Tibial artery (tissue), 4 donors: ENCODE measurements at regions not wholly inside any gene's neighbourhood (a gene's known extent, or its start where the extent isn't known, plus 50 kb on each side); places are given as distances from the start of the nearest gene placed in this dataset.

Experiments used
- DNase-seq, 2 donors: peaks; one replicate each; pipeline ENCODE4 v3.0.0-alpha.2; 2019
- H3K27ac ChIP-seq, 2 donors: fragments of 200-600 bp; sonication (generic) in 1 of 2; 1 replicate in 1 of 2; 2 replicates in 1 of 2; pipeline ENCODE4 v1.5.1; 2018 to 2019; ENCODE audit warnings: mild to moderate bottlenecking in 1 of 2
- H3K27me3 ChIP-seq, 2 donors: fragments of 200-600 bp; sonication (generic) in 1 of 2; one replicate each; pipeline versions ENCODE4 v1.5.1 to v1.6.0; 2016 to 2019
- H3K36me3 ChIP-seq, 3 donors: fragments of 200-600 bp; sonication (generic) in 2 of 3; one replicate each; pipeline ENCODE4 v1.5.1; 2016 to 2019; ENCODE audit warnings: mild to moderate bottlenecking in 2 of 3
- H3K4me1 ChIP-seq, 4 donors: fragments of 200-600 bp; sonication (generic) in 2 of 4; 1 replicate in 3 of 4; 2 replicates in 1 of 4; pipeline ENCODE4 v1.5.1; 2016 to 2019
- H3K4me3 ChIP-seq, 2 donors: fragments of 200-600 bp; sonication (generic) in 1 of 2; 1 replicate in 1 of 2; 2 replicates in 1 of 2; pipeline ENCODE4 v1.5.1; 2018 to 2019; ENCODE audit warnings: mild to moderate bottlenecking in 2 of 2
- H3K9me3 ChIP-seq, 3 donors: fragments of 200-600 bp; sonication (generic) in 1 of 3; one replicate each; pipeline ENCODE4 v1.5.1; 2016 to 2019
- CTCF ChIP-seq, 2 experiments: fragments of 200-600 bp in 1 of 2; fragments of 450-650 bp in 1 of 2; IDR thresholded peaks; one replicate each; pipeline ENCODE4 v1.5.1; 2017 to 2019; ENCODE audit warnings: antibody characterized with exemption in 2 of 2, mild to moderate bottlenecking in 1 of 2, moderate library complexity in 1 of 2
- intact Hi-C: fragments of 100-400 bp; cut with DNase I; formaldehyde crosslinking; loops from one replicate; pipeline ENCODE4 v1.15.0; 2023; ENCODE audit warnings: low total_unique reads

DNA sequence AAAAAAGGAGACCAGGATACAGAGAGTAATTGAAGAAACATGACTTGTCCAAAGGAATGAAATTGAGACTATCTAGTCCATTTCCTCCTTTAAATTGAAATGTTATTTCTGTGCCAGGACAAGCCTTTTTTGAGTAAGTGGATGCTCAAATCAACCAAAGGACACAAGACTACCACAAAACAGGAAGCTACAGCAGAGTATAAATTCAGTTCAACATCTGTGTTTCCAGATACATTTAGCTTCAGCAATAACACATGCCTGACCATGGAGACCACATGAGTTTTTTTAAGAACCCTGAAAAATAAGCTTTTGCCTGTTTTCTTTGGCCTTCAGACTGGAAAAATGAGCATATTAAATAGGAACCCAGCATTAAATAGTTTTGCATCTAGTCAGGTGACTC lies 707.5 kb downstream of the ZWINT start:
- DNase-seq, result no peak
- no peaks in the 10 kb centered on the region for H3K4me1 ChIP-seq
- intact Hi-C loops, result no loop called here
- H3K27me3 ChIP-seq, result no peaks in the 10 kb centered on the region
- H3K4me3 ChIP-seq, result no peak overlapping the region
- H3K9me3 ChIP-seq, result no peaks in the 10 kb centered on the region
- no peak overlapping the region for H3K27ac ChIP-seq
- no peaks in the 10 kb centered on the region for H3K36me3 ChIP-seq
- no peak for TF ChIP-seq CTCF (IDR thresholded peaks at IDR 0.05)

GRCh38 chr10:55641601-55642000 lies 719.5 kb downstream of the ZWINT start:
- Histone ChIP-seq H3K36me3 (no peaks in the 10 kb centered on the region), H3K9me3 (no peaks in the 10 kb centered on the region)
- intact Hi-C loops, result no loop called here

DNA sequence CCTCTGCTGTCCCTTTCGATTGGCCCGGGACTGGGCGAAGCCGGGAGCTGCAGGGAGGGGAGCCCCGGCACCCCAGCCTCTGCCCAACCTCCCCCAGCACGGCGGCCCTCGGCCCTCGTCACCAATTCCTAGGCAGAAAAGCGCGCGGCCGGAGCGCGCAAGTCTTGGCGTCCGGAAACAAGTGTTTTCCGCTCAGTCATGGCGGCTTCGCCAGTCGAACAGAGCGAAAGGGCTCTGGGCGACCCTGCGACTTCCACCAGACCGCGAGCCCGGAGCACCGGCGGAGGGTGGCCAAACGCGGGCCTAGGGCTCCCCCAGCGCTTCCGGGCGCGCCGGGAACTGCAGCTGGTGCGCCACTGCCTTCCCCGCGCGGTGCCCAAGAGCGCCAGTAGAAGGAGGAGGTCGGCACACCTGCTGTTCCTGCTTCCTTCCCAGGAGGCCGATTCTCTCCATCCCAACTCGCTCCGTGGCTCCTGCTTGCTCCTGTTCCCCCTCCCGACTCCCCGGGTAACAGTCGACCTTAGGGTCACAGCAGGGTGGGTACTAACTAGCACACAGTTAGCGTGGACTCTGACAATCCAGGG lies 729.9 kb downstream of the ZWINT start:
- Histone ChIP-seq H3K27ac (no peak overlapping the region), H3K9me3 (no peaks in the 10 kb centered on the region), H3K4me1 (peaks cover 0 to 20% (median 9%) of the 10 kb centered on the region in 4 donors), H3K36me3 (no peaks in the 10 kb centered on the region), H3K4me3 (peak overlapping the region; percentile 30 to 41), H3K27me3 (peaks cover 0 to 41% of the 10 kb centered on the region in 2 donors)
- peak in 1 of 2 experiments; percentile 36 for TF ChIP-seq CTCF (IDR thresholded peaks at IDR 0.05)
- DNase-seq, result no peak
- intact Hi-C loops, result no loop called here

More at GRCh38 chr10:55641601-55642000, 719.5 kb downstream of the ZWINT start:
- no peak for DNase-seq
- TF ChIP-seq CTCF (IDR thresholded peaks at IDR 0.05), result no peak
- no peaks in the 10 kb centered on the region for H3K4me1 ChIP-seq
- H3K27ac ChIP-seq, result no peak overlapping the region
- no peaks in the 10 kb centered on the region for H3K27me3 ChIP-seq
- no peak overlapping the region for H3K4me3 ChIP-seq

- Histone ChIP-seq H3K36me3 (no peaks in the 10 kb centered on the region), H3K9me3 (no peaks in the 10 kb centered on the region), H3K4me3 (peak overlapping the region; percentile 30 to 41), H3K4me1 (peaks cover 0 to 20% (median 9%) of the 10 kb centered on the region in 4 donors), H3K27me3 (peaks cover 0 to 41% of the 10 kb centered on the region in 2 donors), H3K27ac (no peak overlapping the region)
- intact Hi-C loops, result no loop called here
- no peak for TF ChIP-seq CTCF (IDR thresholded peaks at IDR 0.05)
- DNase-seq, result no peak
These were observed 730.5 kb downstream of the ZWINT start for GRCh38 chr10:55630491-55631056.

GRCh38 chr10:55629793-55630490 lies 731.1 kb downstream of the ZWINT start:
- Histone ChIP-seq H3K27me3 (peaks cover 0 to 43% of the 10 kb centered on the region in 2 donors), H3K9me3 (no peaks in the 10 kb centered on the region), H3K4me1 (peaks cover 0 to 20% (median 9%) of the 10 kb centered on the region in 4 donors), H3K27ac (no peak overlapping the region), H3K36me3 (no peaks in the 10 kb centered on the region), H3K4me3 (peak overlapping the region in 1 of 2 donors; percentile 41)
- TF ChIP-seq CTCF (IDR thresholded peaks at IDR 0.05), result no peak
- intact Hi-C loops, result no loop called here
- DNase-seq, result no peak
